ENCODE measurements at regions not wholly inside any gene's neighbourhood (a gene's known extent, or its start where the extent isn't known, plus 50 kb on each side); places are given as distances from the start of the nearest gene placed in this dataset.

- TF ChIP-seq NANOG (IDR thresholded peaks at IDR 0.05; ENCODE audit: borderline replicate concordance) (no peak), POLR2AphosphoS5 (IDR thresholded peaks at IDR 0.05; ENCODE audit: low read depth) (no peak), CTCF (conservative IDR thresholded peaks at IDR 0.05; ENCODE audit: low read depth in 2 of 2) (no peak), EZH2 (IDR thresholded peaks at IDR 0.05; ENCODE audit: low read depth, unreplicated experiment) (no peak), ETS1 (IDR thresholded peaks at IDR 0.05) (no peak), EZH2phosphoT487 (IDR thresholded peaks at IDR 0.05; ENCODE audit: unreplicated experiment) (no peak), REST (IDR thresholded peaks at IDR 0.05; ENCODE audit: unreplicated experiment) (no peak)
These were observed 138.4 kb upstream of the DAPK1 start for GRCh38 chr9:87359264-87359663.
